B cell (primary cell): ENCODE measurements at regions not wholly inside any gene's neighbourhood (a gene's known extent, or its start where the extent isn't known, plus 50 kb on each side); places are given as distances from the start of the nearest gene placed in this dataset.

Experiments
- ATAC-seq: fragments of 200-7000 bp; cut with Tn5 transposase; one replicate; pipeline ENCODE4 v1.10.0; 2021; ENCODE audit warnings: low read depth, mild to moderate bottlenecking, moderate number of reproducible peaks, moderate library complexity
- CTCF ChIA-PET: fragments of 350-600 bp; sonication (Branson Sonifier 250); formaldehyde crosslinking; loops from one replicate; lab custom pipeline; 2021; ENCODE audit warnings: antibody characterized with exemption, inconsistent platforms; lab: Charles Lee
- POLR2A ChIA-PET: fragments of 350-600 bp; sonication (Branson Sonifier 250); formaldehyde crosslinking; loops from one replicate; lab custom pipeline; 2021; ENCODE audit warnings: antibody characterized with exemption; lab: Charles Lee
- DNase-seq: peaks from one replicate; pipeline ENCODE4 v3.0.0; 2013
- H2AFZ ChIP-seq: 2 replicates; pipeline ENCODE4 v1.6.1; 2012; ENCODE audit warnings: mild to moderate bottlenecking, low read depth, low read length; ENCODE audit not compliant: insufficient read depth, poor library complexity, severe bottlenecking
- H3K27ac ChIP-seq, 2 donors: 1 replicate in 1 of 2; 2 replicates in 1 of 2; pipeline ENCODE4 v1.5.1; 2012 to 2013; ENCODE audit warnings: low read length in 2 of 2, mild to moderate bottlenecking in 2 of 2, moderate library complexity in 1 of 2
- H3K27me3 ChIP-seq, 4 experiments: fragments of 200-600 bp in 1 of 4; sonication (generic) in 1 of 4; replicated peaks in 1 of 4; 1 replicate in 2 of 4; 2 replicates in 2 of 4; pipeline versions ENCODE4 v1.6.1 to v1.7.0; 2013 to 2016; ENCODE audit warnings: low read length in 3 of 4, mild to moderate bottlenecking in 2 of 4, mixed read lengths in 1 of 4, moderate library complexity in 1 of 4; ENCODE audit not compliant: insufficient read depth in 4 of 4, control insufficient read depth in 3 of 4; ENCODE audit errors: control extremely low read depth in 1 of 4
- H3K36me3 ChIP-seq, 2 experiments: replicated peaks in 1 of 2; 1 replicate in 1 of 2; 2 replicates in 1 of 2; pipeline versions ENCODE4 v1.6.1 to v1.7.1; 2013; ENCODE audit warnings: low read length in 1 of 2; ENCODE audit not compliant: insufficient read depth in 2 of 2, control insufficient read depth in 1 of 2; ENCODE audit errors: control extremely low read depth in 1 of 2, extremely low read depth in 1 of 2
- H3K4me1 ChIP-seq, 2 donors: fragments of 200-600 bp in 1 of 2; sonication (generic) in 1 of 2; 1 replicate in 1 of 2; 2 replicates in 1 of 2; pipeline versions ENCODE4 v1.5.1 to v1.6.1; 2013 to 2017; ENCODE audit warnings: low read length in 2 of 2; ENCODE audit not compliant: control insufficient read depth in 2 of 2, insufficient read depth in 2 of 2
- H3K4me2 ChIP-seq: replicated peaks from 2 replicates; pipeline ENCODE3; 2012; ENCODE audit warnings: mild to moderate bottlenecking, low read depth, low read length; ENCODE audit not compliant: poor library complexity, severe bottlenecking
- H3K4me3 ChIP-seq, 5 experiments: fragments of 200-600 bp in 1 of 5; sonication (generic) in 1 of 5; 1 replicate in 3 of 5; 2 replicates in 2 of 5; pipeline versions ENCODE4 v1.5.1 to v1.7.0; 2011 to 2016; ENCODE audit warnings: low read length in 4 of 5, mild to moderate bottlenecking in 4 of 5, low read depth in 2 of 5, control low read depth in 1 of 5, moderate library complexity in 1 of 5; ENCODE audit not compliant: insufficient read depth in 1 of 5; ENCODE audit errors: control extremely low read depth in 1 of 5, extremely low read depth in 1 of 5
- H3K79me2 ChIP-seq: fragments of 200-600 bp; sonication (generic); one replicate; pipeline ENCODE4 v1.6.0; 2016; ENCODE audit warnings: low read length; ENCODE audit not compliant: control insufficient read depth, insufficient read depth
- H3K9ac ChIP-seq: fragments of 200-600 bp; sonication (generic); 2 replicates; pipeline ENCODE4 v1.6.1; 2017; ENCODE audit warnings: mild to moderate bottlenecking, low read length, moderate library complexity
- H3K9me3 ChIP-seq, 3 donors: one replicate each; pipeline versions ENCODE4 v1.6.1 to v1.7.1; 2013; ENCODE audit warnings: low read length in 2 of 3; ENCODE audit not compliant: control insufficient read depth in 2 of 3, insufficient read depth in 1 of 3; ENCODE audit errors: control extremely low read depth in 1 of 3
- H4K20me1 ChIP-seq: 2 replicates; pipeline ENCODE4 v1.6.0; 2012; ENCODE audit warnings: mild to moderate bottlenecking, low read length; ENCODE audit not compliant: insufficient read depth, control insufficient read depth, poor library complexity, severe bottlenecking
- H3K27ac Mint-ChIP-seq: one replicate; pipeline ENCODE4 v1.8.0; 2021; ENCODE audit warnings: mixed read lengths
- H3K27me3 Mint-ChIP-seq: one replicate; pipeline ENCODE4 v1.8.0; 2021; ENCODE audit warnings: mixed read lengths
- H3K4me1 Mint-ChIP-seq: one replicate; pipeline ENCODE4 v1.8.0; 2021; ENCODE audit warnings: mixed read lengths
- H3K4me3 Mint-ChIP-seq: one replicate; pipeline ENCODE4 v1.8.0; 2021; ENCODE audit warnings: mixed read lengths
- H3K9me3 Mint-ChIP-seq: one replicate; pipeline ENCODE4 v1.8.0; 2022; ENCODE audit warnings: mixed read lengths; ENCODE audit not compliant: insufficient read depth
- CTCF ChIP-seq: fragments of 200-600 bp; IDR thresholded peaks from one replicate; pipeline ENCODE4 v1.8.0; 2022; ENCODE audit warnings: antibody characterized with exemption, mild to moderate bottlenecking
- EZH2 ChIP-seq: IDR thresholded peaks from 2 replicates; pipeline ENCODE4 v1.6.1; 2012; ENCODE audit warnings: borderline replicate concordance, low read depth, mild to moderate bottlenecking, moderate library complexity, low read length; ENCODE audit not compliant: insufficient read depth, poor library complexity, severe bottlenecking
- WGBS: methylation state at CpG from one replicate; pipeline ENCODE4 v1.1.5; 2013; ENCODE audit warnings: missing lambda C conversion rate; ENCODE audit not compliant: insufficient coverage; 5-methylcytosine and 5-hydroxymethylcytosine counted together
- intact Hi-C: fragments of 100-400 bp; cut with micrococcal nuclease; formaldehyde crosslinking; loops from one replicate; pipeline ENCODE4 v1.10.0; 2022

GRCh38 chr18:11407940-11408339 is 201.5 kb upstream of the SLC35G4 start:
- CTCF ChIA-PET: no interaction called here
- no peak overlapping the region for H3K27ac ChIP-seq
- H3K4me1 ChIP-seq: no peaks in the 10 kb centered on the region
- POLR2A ChIA-PET: no interaction called here
- DNase-seq (no peak), ATAC-seq (no peak)
- no peaks in the 10 kb centered on the region for H3K27me3 Mint-ChIP-seq
- no peaks in the 10 kb centered on the region for H3K4me1 Mint-ChIP-seq
- no peaks in the 10 kb centered on the region for H4K20me1 ChIP-seq
- H3K4me3 Mint-ChIP-seq: no peak overlapping the region
- TF ChIP-seq EZH2 (no peak), CTCF (no peak)
- no CpG with 5 or more reads among the region's 3 CpGs for whole genome bisulfite sequencing
- H3K4me3 ChIP-seq: no peak overlapping the region
- H3K79me2 ChIP-seq: no peaks in the 10 kb centered on the region
- H3K4me2 ChIP-seq: no peak overlapping the region
- H3K9me3 ChIP-seq: no peaks in the 10 kb centered on the region
- no peak overlapping the region for H3K27ac Mint-ChIP-seq
- H2AFZ ChIP-seq: no peak overlapping the region
- intact Hi-C loops: no loop called here
- no peaks in the 10 kb centered on the region for H3K9me3 Mint-ChIP-seq
- no peaks in the 10 kb centered on the region for H3K36me3 ChIP-seq
- H3K27me3 ChIP-seq: no peaks in the 10 kb centered on the region
- H3K9ac ChIP-seq: no peak overlapping the region

- H3K9ac ChIP-seq: no peak overlapping the region
- no peak for TF ChIP-seq EZH2
- no peak for TF ChIP-seq CTCF
- no CpG with 5 or more reads among the region's 5 CpGs for WGBS
These were observed 203.6 kb upstream of the SLC35G4 start for GRCh38 chr18:11405804-11406203.

More at GRCh38 chr18:11405804-11406203, 203.6 kb upstream of the SLC35G4 start:
- ChIA-PET POLR2A (no interaction called here), CTCF (no interaction called here)
- Histone ChIP-seq H3K9me3 (no peaks in the 10 kb centered on the region), H2AFZ (no peak overlapping the region), H3K27ac (no peak overlapping the region), H4K20me1 (no peaks in the 10 kb centered on the region), H3K79me2 (no peaks in the 10 kb centered on the region), H3K36me3 (no peaks in the 10 kb centered on the region), H3K4me3 (no peak overlapping the region), H3K4me1 (no peaks in the 10 kb centered on the region), H3K4me2 (no peak overlapping the region), H3K27me3 (no peaks in the 10 kb centered on the region)
- Mint-ChIP-seq H3K27me3 (no peaks in the 10 kb centered on the region), H3K4me3 (no peak overlapping the region), H3K9me3 (no peaks in the 10 kb centered on the region), H3K4me1 (no peaks in the 10 kb centered on the region), H3K27ac (no peak overlapping the region)
- intact Hi-C loops: no loop called here
- DNase-seq: no peak
- ATAC-seq: no peak
